G401.6 (cell line): ENCODE measurements at regions not wholly inside any gene's neighbourhood (a gene's known extent, or its start where the extent isn't known, plus 50 kb on each side); places are given as distances from the start of the nearest gene placed in this dataset.
A peak's percentile ranks its signal among the peaks of the same experiment; 100 is the strongest.
"Not testable (repeated sequence)": the region's sequence is repeated elsewhere in the genome, so short reads cannot be mapped to it uniquely, and the experiment has no call there.

Source experiments
- FAIRE-seq: peaks from 2 replicates; lab custom pipeline; 2012; peaks lifted over from hg19 to GRCh38; lab: Jason Lieb, UNC

- not testable (repeated sequence) for FAIRE-seq
Measured at GRCh38 chr1:147348592-147348991, 106.1 kb downstream of the CHD1L start.

- no peak for FAIRE-seq
Measured at GRCh38 chr1:147349533-147349932, 107.0 kb downstream of the CHD1L start.

GRCh38 chr1:147351140-147351835 lies 108.8 kb downstream of the CHD1L start:
- no peak for FAIRE-seq

- FAIRE-seq = no peak
Measured at GRCh38 chr1:147377263-147378246, 135.1 kb downstream of the CHD1L start.

GRCh38 chr1:147379889-147380288 lies 137.4 kb downstream of the CHD1L start:
- FAIRE-seq = no peak

GRCh38 chr1:147384804-147385203 lies 142.3 kb downstream of the CHD1L start:
- FAIRE-seq = no peak

- FAIRE-seq = no peak
Measured at GRCh38 chr1:147388969-147389368, 146.5 kb downstream of the CHD1L start.

GRCh38 chr1:147389532-147390184 lies 147.2 kb downstream of the CHD1L start:
- FAIRE-seq = peak; percentile 76

GRCh38 chr1:147390185-147390542 lies 147.7 kb downstream of the CHD1L start:
- no peak for FAIRE-seq

- FAIRE-seq = no peak
Measured at GRCh38 chr1:147391114-147391513, 148.6 kb downstream of the CHD1L start.

GRCh38 chr1:147402326-147403045 lies 138.8 kb upstream of the BCL9 start:
- not testable (repeated sequence) for FAIRE-seq

GRCh38 chr1:147404344-147404743 lies 137.0 kb upstream of the BCL9 start:
- FAIRE-seq = not testable (repeated sequence)

- FAIRE-seq = no peak
Measured at GRCh38 chr1:147409886-147410285, 131.4 kb upstream of the BCL9 start.

GRCh38 chr1:147413110-147413605 lies 128.1 kb upstream of the BCL9 start:
- no peak for FAIRE-seq

- no peak for FAIRE-seq
Measured at GRCh38 chr1:147414505-147415163, 126.7 kb upstream of the BCL9 start.

GRCh38 chr1:147417024-147417423 lies 124.3 kb upstream of the BCL9 start:
- no peak for FAIRE-seq

- FAIRE-seq = not testable (repeated sequence)
Measured at GRCh38 chr1:147423100-147423827, 118.0 kb upstream of the BCL9 start.

- no peak for FAIRE-seq
Measured at GRCh38 chr1:147434921-147435320, 106.4 kb upstream of the BCL9 start.

- FAIRE-seq = no peak
Measured at GRCh38 chr1:147444381-147444780, 96.9 kb upstream of the BCL9 start.

GRCh38 chr1:147451628-147452027 lies 89.7 kb upstream of the BCL9 start:
- no peak for FAIRE-seq

GRCh38 chr1:147452809-147453208 lies 88.5 kb upstream of the BCL9 start:
- no peak for FAIRE-seq
